Fibroblast of peridontal ligament (primary cell): ENCODE measurements at regions not wholly inside any gene's neighbourhood (a gene's known extent, or its start where the extent isn't known, plus 50 kb on each side); places are given as distances from the start of the nearest gene placed in this dataset.

ENCODE experiments used
- DNase-seq: peaks from one replicate; pipeline ENCODE4 v3.0.0-alpha.2; 2010; ENCODE audit errors: extremely low read depth

GRCh38 chr12:98059659-98060343, 455.6 kb upstream of the TMPO start:
- no peak for DNase-seq

GRCh38 chr12:98060411-98060810, 455.0 kb upstream of the TMPO start:
- DNase-seq = no peak

GRCh38 chr12:98062464-98063245, 452.7 kb upstream of the TMPO start:
- DNase-seq = no peak

GRCh38 chr12:98064501-98064900, 450.9 kb upstream of the TMPO start:
- DNase-seq = no peak

GRCh38 chr12:98067795-98068194, 447.6 kb upstream of the TMPO start:
- no peak for DNase-seq

GRCh38 chr12:98073610-98074009, 441.8 kb upstream of the TMPO start:
- no peak for DNase-seq

- no peak for DNase-seq
Observed at GRCh38 chr12:98074286-98074685, 441.1 kb upstream of the TMPO start.

- no peak for DNase-seq
Observed at GRCh38 chr12:98084391-98084790, 431.0 kb upstream of the TMPO start.

- DNase-seq = no peak
Observed at GRCh38 chr12:98085046-98085755, 430.2 kb upstream of the TMPO start.

- DNase-seq = no peak
Observed at GRCh38 chr12:98090731-98091130, 424.7 kb upstream of the TMPO start.

- DNase-seq = no peak
Observed at GRCh38 chr12:98096436-98096835, 419.0 kb upstream of the TMPO start.

- DNase-seq = no peak
Observed at GRCh38 chr12:98106031-98106683, 409.2 kb upstream of the TMPO start.

GRCh38 chr12:98109266-98109665, 406.1 kb upstream of the TMPO start:
- DNase-seq = no peak

- DNase-seq = no peak
Observed at GRCh38 chr12:98110536-98110935, 404.9 kb upstream of the TMPO start.

GRCh38 chr12:98113548-98113947, 401.8 kb upstream of the TMPO start:
- DNase-seq = no peak

- no peak for DNase-seq
Observed at GRCh38 chr12:98121963-98122362, 393.4 kb upstream of the TMPO start.

- no peak for DNase-seq
Observed at GRCh38 chr12:98123021-98123461, 392.3 kb upstream of the TMPO start.

GRCh38 chr12:98126637-98127335, 388.6 kb upstream of the TMPO start:
- no peak for DNase-seq

- DNase-seq = no peak
Observed at GRCh38 chr12:98127336-98127679, 388.1 kb upstream of the TMPO start.

GRCh38 chr12:98127854-98128253, 387.5 kb upstream of the TMPO start:
- DNase-seq = no peak

- DNase-seq = no peak
Observed at GRCh38 chr12:98136544-98136943, 378.8 kb upstream of the TMPO start.

GRCh38 chr12:98137278-98137677, 378.1 kb upstream of the TMPO start:
- no peak for DNase-seq
